Activated CD4-positive, alpha-beta memory T cell treated with anti-CD3 and anti-CD28 coated beads, Interleukin-2, amount 10 ng/mL, durations not matched to agents 7 days and 5 days (primary cell): ENCODE measurements at regions not wholly inside any gene's neighbourhood (a gene's known extent, or its start where the extent isn't known, plus 50 kb on each side); places are given as distances from the start of the nearest gene placed in this dataset.
"Not testable (repeated sequence)": the region's sequence is repeated elsewhere in the genome, so short reads cannot be mapped to it uniquely, and the experiment has no call there.

ENCODE experiments used
- CTCF ChIA-PET: fragments of 350-600 bp; sonication (Branson Sonifier 250); formaldehyde crosslinking; loops from one replicate; lab custom pipeline; 2021; ENCODE audit warnings: antibody characterized with exemption, inconsistent platforms; lab: Charles Lee
- POLR2A ChIA-PET: fragments of 350-600 bp; sonication (Branson Sonifier 250); formaldehyde crosslinking; loops from one replicate; lab custom pipeline; 2021; ENCODE audit warnings: antibody characterized with exemption; lab: Charles Lee
- DNase-seq: peaks from one replicate; pipeline ENCODE4 v3.0.0-alpha.2; 2020
- H3K27ac Mint-ChIP-seq: one replicate; pipeline ENCODE4 v1.8.0; 2021; ENCODE audit warnings: mild to moderate bottlenecking, mixed read lengths
- H3K27me3 Mint-ChIP-seq: one replicate; pipeline ENCODE4 v1.8.0; 2021; ENCODE audit warnings: mixed read lengths
- H3K36me3 Mint-ChIP-seq: one replicate; pipeline ENCODE4 v1.8.0; 2021; ENCODE audit warnings: low read depth, mixed read lengths
- H3K4me1 Mint-ChIP-seq: one replicate; pipeline ENCODE4 v1.8.0; 2021; ENCODE audit warnings: mixed read lengths
- H3K4me3 Mint-ChIP-seq: one replicate; pipeline ENCODE4 v1.8.0; 2021; ENCODE audit warnings: mild to moderate bottlenecking, mixed read lengths
- H3K9me3 Mint-ChIP-seq: one replicate; pipeline ENCODE4 v1.8.0; 2021; ENCODE audit warnings: mixed read lengths

DNA sequence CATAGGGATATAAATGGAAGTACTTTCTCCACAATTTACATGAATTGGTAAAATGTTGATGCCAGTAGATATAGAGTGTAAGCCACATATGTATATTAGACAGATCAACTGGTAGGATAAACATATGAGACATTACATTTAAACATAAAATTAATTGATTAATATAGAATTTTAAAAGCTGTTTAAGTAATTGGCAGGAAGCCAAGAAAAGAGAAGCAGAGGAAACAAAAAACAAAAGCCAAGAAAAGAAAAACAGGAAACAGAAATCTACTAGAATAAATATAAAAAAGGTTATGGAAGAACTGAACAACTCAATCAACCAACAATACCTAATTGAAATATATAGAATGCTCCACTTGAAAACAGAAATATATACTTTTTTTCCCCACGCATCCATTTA lies 920.1 kb upstream of the TMEFF2 start:
- CTCF ChIA-PET: no interaction called here
- H3K4me1 Mint-ChIP-seq: no peaks in the 10 kb centered on the region
- no peaks in the 10 kb centered on the region for H3K9me3 Mint-ChIP-seq
- POLR2A ChIA-PET: no interaction called here
- H3K27ac Mint-ChIP-seq: no peak overlapping the region
- no peaks in the 10 kb centered on the region for H3K36me3 Mint-ChIP-seq
- H3K4me3 Mint-ChIP-seq: no peak overlapping the region
- no peak for DNase-seq
- no peaks in the 10 kb centered on the region for H3K27me3 Mint-ChIP-seq

DNA sequence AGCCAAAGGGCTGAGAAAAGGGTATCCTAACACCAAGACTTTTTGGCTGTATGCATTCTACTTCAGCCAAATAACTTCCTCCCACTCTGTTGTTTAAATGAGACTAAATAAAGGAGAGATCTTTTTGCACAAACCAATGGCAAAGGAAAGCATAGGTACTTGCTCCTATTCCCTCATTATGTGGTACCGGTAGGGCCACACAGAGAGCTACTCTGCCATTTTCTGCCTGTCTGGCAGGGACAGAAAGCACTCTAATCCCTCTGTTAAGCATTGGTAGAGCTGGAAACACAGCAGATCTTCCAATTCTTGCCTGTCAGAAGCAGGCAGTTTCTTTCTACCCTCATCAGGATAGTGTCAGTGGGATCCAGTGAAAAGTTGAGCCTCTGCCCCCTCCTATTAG lies 918.3 kb upstream of the TMEFF2 start:
- H3K4me3 Mint-ChIP-seq: no peak overlapping the region
- H3K4me1 Mint-ChIP-seq: no peaks in the 10 kb centered on the region
- ChIA-PET POLR2A (no interaction called here), CTCF (no interaction called here)
- no peak for DNase-seq
- H3K36me3 Mint-ChIP-seq: no peaks in the 10 kb centered on the region
- H3K27ac Mint-ChIP-seq: no peak overlapping the region
- H3K9me3 Mint-ChIP-seq: no peaks in the 10 kb centered on the region
- H3K27me3 Mint-ChIP-seq: no peaks in the 10 kb centered on the region

DNA sequence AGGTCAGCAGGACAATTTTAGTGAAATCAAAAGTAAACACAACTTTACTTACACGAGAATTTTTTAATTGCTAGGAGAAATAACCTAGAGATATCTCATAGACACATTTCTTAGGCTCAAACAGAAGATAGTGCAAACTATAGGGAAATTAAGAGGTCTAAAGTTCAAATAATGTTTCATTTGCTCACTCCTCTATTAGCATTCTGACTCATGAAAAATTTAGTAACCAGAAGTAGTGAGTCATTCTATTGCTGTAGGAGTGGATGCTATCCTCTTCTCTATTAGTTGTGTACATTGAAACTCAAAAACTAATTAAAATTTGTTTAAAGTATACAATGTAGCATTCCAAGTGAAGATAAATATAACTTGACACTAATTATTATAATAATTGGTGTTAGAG lies 908.3 kb upstream of the TMEFF2 start:
- Mint-ChIP-seq H3K4me3 (no peak overlapping the region), H3K27ac (no peak overlapping the region), H3K9me3 (no peaks in the 10 kb centered on the region), H3K27me3 (no peaks in the 10 kb centered on the region), H3K4me1 (no peaks in the 10 kb centered on the region), H3K36me3 (no peaks in the 10 kb centered on the region)
- DNase-seq: no peak
- CTCF ChIA-PET: no interaction called here
- POLR2A ChIA-PET: no interaction called here

DNA sequence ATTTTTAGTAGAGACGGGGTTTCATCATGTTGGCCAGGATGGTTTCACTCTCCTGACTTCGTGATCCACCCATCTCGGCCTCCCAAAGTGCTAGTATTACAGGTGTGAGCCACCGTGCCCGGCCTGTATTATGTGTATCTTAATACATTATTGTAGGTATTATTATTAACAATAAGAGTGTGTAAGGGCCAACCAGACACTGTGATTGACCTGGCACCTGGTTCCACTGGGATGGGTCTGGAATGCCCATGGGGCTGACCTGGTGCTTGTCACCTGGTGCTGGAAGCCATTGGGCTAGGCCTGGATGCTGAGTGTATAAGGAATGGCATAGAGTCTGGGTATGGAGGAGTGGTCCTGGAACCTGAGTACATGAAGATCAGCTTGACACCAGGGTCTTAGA lies 906.9 kb upstream of the TMEFF2 start:
- no peaks in the 10 kb centered on the region for H3K9me3 Mint-ChIP-seq
- POLR2A ChIA-PET: no interaction called here
- H3K4me3 Mint-ChIP-seq: no peak overlapping the region

DNA sequence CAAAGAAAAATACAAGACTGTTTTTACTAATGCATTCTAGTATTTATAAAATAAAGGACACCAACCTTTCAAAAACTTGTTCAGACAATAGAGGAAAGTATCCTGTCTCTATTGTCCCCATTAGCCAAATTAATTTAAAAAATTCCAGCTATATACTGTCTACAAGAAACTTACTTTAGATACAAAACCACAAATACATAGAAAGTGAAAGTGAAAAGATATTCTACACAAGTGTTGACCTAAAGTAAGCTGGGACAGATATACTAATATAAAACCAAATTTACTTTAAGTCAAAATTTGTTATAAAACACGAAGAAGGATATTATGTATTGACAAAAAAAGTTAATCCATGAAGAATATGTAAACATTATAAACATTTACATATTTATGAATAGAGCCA lies 893.3 kb upstream of the TMEFF2 start:
- no peak overlapping the region for H3K27ac Mint-ChIP-seq
- CTCF ChIA-PET: no interaction called here
- H3K4me1 Mint-ChIP-seq: no peaks in the 10 kb centered on the region
- peaks cover 3% of the 10 kb centered on the region for H3K9me3 Mint-ChIP-seq
- no peak overlapping the region for H3K4me3 Mint-ChIP-seq
- H3K36me3 Mint-ChIP-seq: no peaks in the 10 kb centered on the region
- no peaks in the 10 kb centered on the region for H3K27me3 Mint-ChIP-seq
- POLR2A ChIA-PET: no interaction called here
- DNase-seq: no peak

More for the DNA sequence above, 906.9 kb upstream of the TMEFF2 start:
- CTCF ChIA-PET: no interaction called here
- H3K27me3 Mint-ChIP-seq: no peaks in the 10 kb centered on the region
- no peak overlapping the region for H3K27ac Mint-ChIP-seq
- DNase-seq: no peak
- no peaks in the 10 kb centered on the region for H3K4me1 Mint-ChIP-seq
- no peaks in the 10 kb centered on the region for H3K36me3 Mint-ChIP-seq

DNA sequence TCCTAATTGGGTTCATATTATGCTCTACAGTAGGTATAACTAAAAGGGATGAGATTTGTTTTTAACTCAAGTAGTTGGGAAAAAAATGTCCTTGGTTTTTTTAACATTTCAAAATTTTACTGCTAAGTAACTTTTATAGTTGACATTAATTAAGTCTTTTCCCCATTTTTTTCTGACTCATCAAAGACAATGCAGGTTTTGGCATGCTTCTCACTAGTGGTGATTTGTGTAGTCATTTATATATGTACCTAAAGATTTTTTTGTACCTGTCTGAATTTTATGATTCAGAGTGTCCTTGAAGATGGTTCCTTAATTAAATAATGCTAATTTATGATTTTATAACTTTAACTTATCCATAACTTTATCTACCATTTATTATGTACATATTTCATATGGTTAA lies 882.3 kb upstream of the TMEFF2 start:
- Mint-ChIP-seq H3K27me3 (no peaks in the 10 kb centered on the region), H3K36me3 (no peaks in the 10 kb centered on the region), H3K4me1 (no peaks in the 10 kb centered on the region), H3K4me3 (no peak overlapping the region), H3K9me3 (peaks cover 4% of the 10 kb centered on the region), H3K27ac (no peak overlapping the region)
- ChIA-PET CTCF (no interaction called here), POLR2A (no interaction called here)
- no peak for DNase-seq

DNA sequence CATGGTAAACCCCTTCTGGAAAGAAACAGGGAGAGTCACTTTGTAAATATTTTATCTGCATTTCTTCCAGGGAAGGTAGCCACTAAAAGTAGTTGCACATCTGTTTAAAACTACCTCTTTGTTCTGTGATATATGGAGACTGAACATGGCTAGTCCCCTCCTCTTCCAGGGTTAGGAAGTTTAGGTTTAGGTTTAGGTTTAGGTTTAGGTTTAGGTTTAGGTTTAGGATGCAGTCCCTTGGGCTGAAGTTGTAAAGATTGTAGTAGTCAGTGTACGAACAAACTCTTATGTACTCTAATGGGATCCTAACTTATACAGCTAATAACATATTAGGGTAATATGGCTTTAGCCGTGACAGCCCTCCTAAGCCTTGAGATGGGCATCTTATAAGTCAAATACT lies 880.2 kb upstream of the TMEFF2 start:
- Mint-ChIP-seq H3K4me3 (no peak overlapping the region), H3K27ac (no peak overlapping the region), H3K4me1 (no peaks in the 10 kb centered on the region), H3K36me3 (no peaks in the 10 kb centered on the region), H3K9me3 (peaks cover 10% of the 10 kb centered on the region), H3K27me3 (no peaks in the 10 kb centered on the region)
- POLR2A ChIA-PET: no interaction called here
- CTCF ChIA-PET: no interaction called here
- no peak for DNase-seq

DNA sequence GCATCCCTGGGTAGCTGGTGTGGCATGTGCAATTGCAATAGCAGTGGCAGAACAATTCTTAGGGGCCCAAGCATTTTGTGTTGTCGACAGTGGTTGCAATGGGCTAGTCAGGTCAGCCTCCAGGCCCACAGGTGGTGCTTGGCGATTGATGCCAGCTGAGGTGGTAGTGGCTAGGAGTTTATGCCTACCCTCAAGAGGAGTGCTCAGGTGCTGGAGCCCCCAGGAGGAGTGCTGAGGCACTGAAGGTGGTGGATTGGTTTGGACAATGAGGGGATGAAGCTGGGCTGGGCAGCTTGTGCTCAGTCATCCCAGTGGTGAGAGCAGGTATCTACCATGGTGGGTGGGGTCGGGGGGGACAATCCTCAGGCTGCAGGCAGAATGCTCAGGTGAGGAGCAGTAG lies 877.9 kb upstream of the TMEFF2 start:
- H3K27ac Mint-ChIP-seq: no peak overlapping the region
- no peaks in the 10 kb centered on the region for H3K27me3 Mint-ChIP-seq
- H3K4me3 Mint-ChIP-seq: no peak overlapping the region
- H3K4me1 Mint-ChIP-seq: no peaks in the 10 kb centered on the region
- CTCF ChIA-PET: no interaction called here
- POLR2A ChIA-PET: no interaction called here
- no peak for DNase-seq
- H3K36me3 Mint-ChIP-seq: no peaks in the 10 kb centered on the region
- H3K9me3 Mint-ChIP-seq: peaks cover 10% of the 10 kb centered on the region

DNA sequence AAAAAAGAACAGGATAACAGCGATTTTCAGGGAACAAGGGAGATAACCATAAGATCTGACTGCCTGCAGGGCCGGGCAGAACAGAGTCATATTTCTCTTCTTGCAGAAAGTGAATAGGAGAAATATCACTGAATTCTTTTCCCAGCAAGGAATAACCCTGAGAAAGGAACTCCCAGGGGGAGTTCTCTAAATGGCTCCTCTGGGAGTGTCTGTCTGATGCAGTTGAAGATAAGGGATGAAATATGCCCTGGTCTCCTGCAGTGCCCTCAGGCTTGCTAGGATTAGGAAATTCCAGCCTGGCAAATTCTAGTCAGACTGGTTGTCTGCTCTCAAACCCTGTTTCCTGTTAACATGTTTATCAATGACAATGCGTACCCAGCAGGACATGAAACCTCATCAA lies 830.8 kb upstream of the TMEFF2 start:
- H3K27ac Mint-ChIP-seq, CTCF ChIA-PET, POLR2A ChIA-PET: not testable (repeated sequence)

DNA sequence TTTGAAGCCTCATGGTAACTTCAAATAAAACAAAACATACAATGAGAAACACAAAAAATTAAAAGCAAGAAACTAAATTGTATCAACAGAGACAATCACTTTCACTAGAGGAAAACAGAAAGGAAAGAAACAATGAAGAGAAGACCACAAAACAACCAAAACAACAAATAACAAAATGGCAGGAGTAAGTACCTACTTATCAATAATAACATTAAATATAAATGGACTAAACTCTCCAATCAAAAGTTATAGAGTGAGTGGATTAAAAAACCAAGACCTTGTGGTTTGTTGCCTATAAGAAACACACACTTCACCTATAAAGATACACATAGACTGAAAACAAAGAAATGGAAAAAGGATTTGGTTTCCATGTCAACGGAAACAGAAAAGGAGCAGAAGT lies 830.1 kb upstream of the TMEFF2 start:
- Mint-ChIP-seq H3K36me3 (no peaks in the 10 kb centered on the region), H3K4me1 (no peaks in the 10 kb centered on the region), H3K4me3 (no peak overlapping the region), H3K9me3 (peaks cover 8% of the 10 kb centered on the region), H3K27ac (no peak overlapping the region), H3K27me3 (no peaks in the 10 kb centered on the region)
- POLR2A ChIA-PET: no interaction called here
- CTCF ChIA-PET: no interaction called here
- no peak for DNase-seq

More for the DNA sequence above, 830.8 kb upstream of the TMEFF2 start:
- not testable (repeated sequence) for H3K4me1 Mint-ChIP-seq, H3K36me3 Mint-ChIP-seq, H3K27me3 Mint-ChIP-seq, H3K4me3 Mint-ChIP-seq, DNase-seq, H3K9me3 Mint-ChIP-seq

DNA sequence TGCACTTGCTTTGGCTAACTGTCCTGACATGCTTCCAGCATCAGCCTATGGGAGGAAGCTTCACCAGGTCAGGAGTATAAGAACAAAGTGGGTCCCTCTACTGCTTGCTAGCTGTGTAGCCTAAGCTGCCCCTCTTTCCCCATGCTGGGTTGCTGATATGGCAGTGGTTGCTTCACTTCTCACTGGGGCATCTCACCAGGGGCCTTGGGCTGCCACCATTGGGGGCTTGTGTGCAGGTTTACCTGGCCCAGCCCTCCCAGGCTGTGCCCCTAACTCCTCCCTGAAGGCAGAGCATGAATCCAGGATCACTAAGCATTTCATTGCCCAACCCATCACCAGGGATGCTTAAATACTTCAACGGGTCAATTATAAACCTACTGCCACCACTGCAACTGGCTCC lies 817.1 kb upstream of the TMEFF2 start:
- H3K36me3 Mint-ChIP-seq: no peaks in the 10 kb centered on the region
- H3K4me1 Mint-ChIP-seq: no peaks in the 10 kb centered on the region

DNA sequence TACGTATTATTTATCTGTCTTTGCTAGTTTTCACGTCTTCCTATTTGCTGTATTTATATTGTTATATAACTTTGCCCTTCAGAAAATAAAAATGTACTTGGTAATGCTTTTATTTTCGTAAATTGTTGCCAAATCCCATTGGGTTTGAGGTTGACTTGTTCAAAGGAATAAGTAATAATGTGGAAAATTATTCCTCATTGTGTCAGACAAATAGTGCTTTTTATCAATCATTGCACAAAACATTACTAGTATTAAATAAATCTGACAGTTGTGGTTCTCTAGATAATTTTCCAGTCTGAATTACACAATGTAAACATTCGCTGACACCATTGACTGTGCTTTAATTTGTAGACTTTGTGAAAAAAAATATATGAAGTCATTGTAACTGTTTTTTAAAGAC lies 798.3 kb upstream of the TMEFF2 start:
- ChIA-PET CTCF (no interaction called here), POLR2A (no interaction called here)
- no peak for DNase-seq
- H3K27ac Mint-ChIP-seq: no peak overlapping the region
- H3K4me1 Mint-ChIP-seq: no peaks in the 10 kb centered on the region
- H3K36me3 Mint-ChIP-seq: no peaks in the 10 kb centered on the region
- no peak overlapping the region for H3K4me3 Mint-ChIP-seq
- H3K9me3 Mint-ChIP-seq: peaks cover 5% of the 10 kb centered on the region
- H3K27me3 Mint-ChIP-seq: no peaks in the 10 kb centered on the region

More for the DNA sequence above, 817.1 kb upstream of the TMEFF2 start:
- ChIA-PET CTCF (no interaction called here), POLR2A (no interaction called here)
- Mint-ChIP-seq H3K27me3 (no peaks in the 10 kb centered on the region), H3K4me3 (no peak overlapping the region), H3K9me3 (peaks cover 5% of the 10 kb centered on the region), H3K27ac (no peak overlapping the region)
- no peak for DNase-seq

DNA sequence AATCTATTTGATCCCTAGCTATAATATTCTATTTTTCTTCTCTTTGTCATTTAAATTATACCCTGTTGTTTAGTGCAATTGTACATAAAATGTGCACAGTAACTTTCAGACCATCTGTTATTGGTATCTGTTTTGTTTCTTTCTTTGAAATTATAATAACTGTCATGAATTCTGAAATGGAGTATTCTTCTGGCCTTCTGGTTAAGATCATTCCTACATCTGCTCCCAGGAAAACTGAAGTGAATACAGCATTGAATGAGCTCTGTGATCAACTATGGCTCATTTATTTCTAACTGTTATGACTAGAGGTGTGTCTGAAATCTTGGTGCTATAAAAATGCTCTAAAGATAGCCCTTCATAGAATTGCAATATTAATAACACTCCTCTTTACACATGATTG lies 788.4 kb upstream of the TMEFF2 start:
- POLR2A ChIA-PET: no interaction called here
- CTCF ChIA-PET: no interaction called here

DNA sequence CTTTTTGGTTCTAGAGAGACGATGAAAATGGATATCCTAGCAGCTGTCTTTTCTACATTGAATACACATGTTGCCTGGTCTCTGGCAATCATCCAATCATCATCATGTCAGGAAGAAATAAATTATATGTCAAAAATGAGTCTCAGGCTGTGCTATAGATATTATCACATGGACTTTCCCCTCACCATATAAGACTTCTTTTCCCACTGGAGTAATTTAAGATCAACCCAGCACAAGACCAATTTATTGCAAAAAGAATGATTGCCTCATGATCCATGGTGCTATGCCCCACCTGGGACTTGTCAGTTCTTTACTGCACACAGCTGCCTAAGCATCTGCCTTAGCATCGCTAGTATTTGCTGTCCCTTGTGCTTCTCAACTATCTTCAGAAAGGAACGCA lies 783.7 kb upstream of the TMEFF2 start:
- Mint-ChIP-seq H3K27me3 (no peaks in the 10 kb centered on the region), H3K27ac (no peak overlapping the region), H3K4me3 (no peak overlapping the region), H3K36me3 (no peaks in the 10 kb centered on the region), H3K4me1 (no peaks in the 10 kb centered on the region), H3K9me3 (no peaks in the 10 kb centered on the region)
- DNase-seq: no peak
- ChIA-PET POLR2A (no interaction called here), CTCF (no interaction called here)

More for the DNA sequence above, 788.4 kb upstream of the TMEFF2 start:
- H3K4me1 Mint-ChIP-seq: no peaks in the 10 kb centered on the region
- no peak overlapping the region for H3K4me3 Mint-ChIP-seq
- H3K27ac Mint-ChIP-seq: no peak overlapping the region
- H3K36me3 Mint-ChIP-seq: no peaks in the 10 kb centered on the region
- DNase-seq: no peak
- H3K9me3 Mint-ChIP-seq: no peaks in the 10 kb centered on the region
- H3K27me3 Mint-ChIP-seq: no peaks in the 10 kb centered on the region

DNA sequence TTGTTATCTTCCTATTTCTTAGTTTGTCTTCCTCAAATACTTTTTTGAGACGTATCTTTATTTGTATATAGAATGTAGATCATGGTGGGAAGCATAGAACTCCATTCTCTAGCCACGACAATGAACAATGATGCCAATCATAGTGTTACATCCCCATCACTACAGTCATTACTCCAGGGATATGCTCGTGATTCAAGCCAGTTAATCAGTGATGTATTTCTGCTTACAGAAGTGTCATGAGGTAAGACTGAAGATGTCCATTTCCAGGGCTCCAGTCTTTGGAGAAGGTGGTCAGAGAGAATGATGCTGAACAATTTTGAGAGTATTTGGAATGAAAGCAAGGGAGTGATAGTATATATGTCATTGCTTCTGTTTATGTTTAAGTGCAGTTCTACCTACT lies 777.2 kb upstream of the TMEFF2 start:
- no peaks in the 10 kb centered on the region for H3K36me3 Mint-ChIP-seq
- no peak for DNase-seq
- no peak overlapping the region for H3K4me3 Mint-ChIP-seq
- H3K27ac Mint-ChIP-seq: no peak overlapping the region
- H3K9me3 Mint-ChIP-seq: no peaks in the 10 kb centered on the region
- H3K4me1 Mint-ChIP-seq: no peaks in the 10 kb centered on the region
- ChIA-PET POLR2A (no interaction called here), CTCF (no interaction called here)
- no peaks in the 10 kb centered on the region for H3K27me3 Mint-ChIP-seq
